Globus pallidus (tissue), 1 donor: ENCODE measurements at regions not wholly inside any gene's neighbourhood (a gene's known extent, or its start where the extent isn't known, plus 50 kb on each side); places are given as distances from the start of the nearest gene placed in this dataset.
"Not testable (repeated sequence)": the region's sequence is repeated elsewhere in the genome, so short reads cannot be mapped to it uniquely, and the experiment has no call there.

Source experiments
- DNase-seq: peaks from one replicate; pipeline ENCODE4 v3.0.0-alpha.2; 2015; ENCODE audit warnings: low spot score

GRCh38 chr1:30125821-30126170, 597.6 kb downstream of the MATN1 start:
- DNase-seq: no peak

GRCh38 chr1:30125021-30125820, 598.2 kb downstream of the MATN1 start:
- no peak for DNase-seq

GRCh38 chr1:30123896-30124295, 599.5 kb downstream of the MATN1 start:
- DNase-seq: no peak

GRCh38 chr1:30123036-30123435, 600.3 kb downstream of the MATN1 start:
- DNase-seq: no peak

GRCh38 chr1:30120245-30121000, 603.0 kb downstream of the MATN1 start:
- no peak for DNase-seq

GRCh38 chr1:30117685-30118084, 605.7 kb downstream of the MATN1 start:
- no peak for DNase-seq

GRCh38 chr1:30111431-30111830, 612.0 kb downstream of the MATN1 start:
- peak; percentile 34 for DNase-seq

- no peak for DNase-seq
Observed at GRCh38 chr1:30110846-30111245, 612.5 kb downstream of the MATN1 start.

- no peak for DNase-seq
Observed at GRCh38 chr1:30109853-30110252, 613.5 kb downstream of the MATN1 start.

- DNase-seq: no peak
Observed at GRCh38 chr1:30108186-30108585, 615.2 kb downstream of the MATN1 start.

GRCh38 chr1:30106125-30106524, 617.3 kb downstream of the MATN1 start:
- DNase-seq: no peak

GRCh38 chr1:30104551-30104950, 618.8 kb downstream of the MATN1 start:
- no peak for DNase-seq

GRCh38 chr1:30103708-30104411, 619.5 kb downstream of the MATN1 start:
- DNase-seq: no peak

GRCh38 chr1:30102605-30103004, 620.8 kb downstream of the MATN1 start:
- DNase-seq: no peak

GRCh38 chr1:30101487-30102227, 621.7 kb downstream of the MATN1 start:
- DNase-seq: no peak

GRCh38 chr1:30101016-30101415, 622.4 kb downstream of the MATN1 start:
- no peak for DNase-seq

GRCh38 chr1:30100524-30100862, 622.9 kb downstream of the MATN1 start:
- DNase-seq: no peak

- no peak for DNase-seq
Observed at GRCh38 chr1:30099587-30100523, 623.5 kb downstream of the MATN1 start.

- not testable (repeated sequence) for DNase-seq
Observed at GRCh38 chr1:30097851-30098250, 625.5 kb downstream of the MATN1 start.

GRCh38 chr1:30095451-30096025, 627.8 kb downstream of the MATN1 start:
- DNase-seq: no peak

GRCh38 chr1:30095051-30095450, 628.3 kb downstream of the MATN1 start:
- DNase-seq: no peak
